ENCODE measurements at regions not wholly inside any gene's neighbourhood (a gene's known extent, or its start where the extent isn't known, plus 50 kb on each side); places are given as distances from the start of the nearest gene placed in this dataset.

DNA sequence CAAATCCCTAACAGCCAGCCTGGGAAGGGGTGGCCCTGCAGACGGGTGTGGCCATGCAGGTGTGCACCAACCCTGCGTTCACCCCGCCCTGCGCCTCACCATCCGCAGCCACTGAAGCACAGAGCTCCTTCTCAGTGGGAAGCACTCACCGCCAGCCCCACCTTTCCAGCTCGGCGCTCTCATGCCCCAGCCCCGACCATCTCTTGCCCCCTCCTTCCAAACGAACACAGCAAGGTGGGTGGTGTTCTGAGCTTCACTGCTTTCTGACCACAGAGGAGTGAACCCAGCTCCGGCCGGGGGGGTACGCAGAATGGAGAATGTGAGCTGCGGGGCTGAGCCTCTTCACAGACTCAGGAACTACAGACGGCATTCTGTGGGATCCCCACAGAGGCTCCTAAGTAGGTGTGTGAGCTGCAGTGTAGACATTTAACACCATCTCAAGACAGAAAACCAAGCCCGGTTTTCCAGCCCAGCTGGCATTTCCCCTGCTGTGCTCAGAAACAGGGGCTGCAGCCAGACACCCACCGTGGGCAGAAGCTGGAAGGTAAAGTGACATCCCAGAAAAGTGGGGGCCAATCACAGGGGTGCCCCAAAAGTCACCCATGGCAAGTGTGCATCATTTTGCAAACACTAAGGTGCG, 88.4 kb upstream of the RTL6 start:
- TF ChIP-seq RAD51 (IDR thresholded peaks at IDR 0.05; ENCODE audit: borderline replicate concordance, low read depth) (no peak), NRF1 (conservative IDR thresholded peaks at IDR 0.05 in 1 of 2, IDR thresholded peaks at IDR 0.05 in 1 of 2) (no peak), BRD9 (IDR thresholded peaks at IDR 0.05; ENCODE audit: low read depth, partially characterized antibody) (no peak), ZNF121 (CRISPR knock-in tag; conservative IDR thresholded peaks at IDR 0.05) (no peak)

Measured in K562 (cell line).